Stomach smooth muscle (tissue), 2 donors: ENCODE measurements at regions not wholly inside any gene's neighbourhood (a gene's known extent, or its start where the extent isn't known, plus 50 kb on each side); places are given as distances from the start of the nearest gene placed in this dataset.

ENCODE experiments used
- H3K27ac ChIP-seq: one replicate; pipeline ENCODE4 v1.7.0; 2013; ENCODE audit warnings: mild to moderate bottlenecking, low read length, inconsistent platforms
- H3K27me3 ChIP-seq, 2 donors: one replicate each; pipeline ENCODE4 v1.7.0; 2013; ENCODE audit warnings: low read length in 2 of 2; ENCODE audit not compliant: insufficient read depth in 2 of 2, control insufficient read depth in 1 of 2
- H3K36me3 ChIP-seq, 2 donors: one replicate each; pipeline ENCODE4 v1.7.0; 2013; ENCODE audit warnings: low read length in 2 of 2; ENCODE audit not compliant: control insufficient read depth in 2 of 2, insufficient read depth in 2 of 2
- H3K4me1 ChIP-seq: one replicate; pipeline ENCODE4 v1.7.0; 2013; ENCODE audit warnings: low read length; ENCODE audit not compliant: control insufficient read depth, insufficient read depth
- H3K4me3 ChIP-seq, 2 donors: one replicate each; pipeline ENCODE4 v1.7.0; 2013; ENCODE audit warnings: low read length in 2 of 2
- H3K9ac ChIP-seq, 2 donors: one replicate each; pipeline ENCODE4 v1.7.0; 2013; ENCODE audit warnings: low read length in 2 of 2, mild to moderate bottlenecking in 1 of 2
- H3K9me3 ChIP-seq, 2 donors: one replicate each; pipeline ENCODE4 v1.7.0; 2013; ENCODE audit warnings: low read length in 2 of 2; ENCODE audit not compliant: control insufficient read depth in 2 of 2
- donor health status: healthy.
- donor health status: Pancreatic carcinoma.

- Histone ChIP-seq H3K4me1 (peaks cover 8% of the 10 kb centered on the region), H3K9ac (no peak overlapping the region), H3K9me3 (no peaks in the 10 kb centered on the region), H3K27ac (no peak overlapping the region), H3K27me3 (no peaks in the 10 kb centered on the region), H3K4me3 (no peak overlapping the region), H3K36me3 (no peaks in the 10 kb centered on the region)
Observed at GRCh38 chr1:81678779-81679178, 122.0 kb upstream of the ADGRL2 start.

GRCh38 chr1:81672766-81673165 is 128.0 kb upstream of the ADGRL2 start:
- Histone ChIP-seq H3K27ac (no peak overlapping the region), H3K4me3 (no peak overlapping the region), H3K4me1 (peaks cover 4% of the 10 kb centered on the region), H3K9ac (no peak overlapping the region), H3K27me3 (no peaks in the 10 kb centered on the region), H3K36me3 (no peaks in the 10 kb centered on the region), H3K9me3 (no peaks in the 10 kb centered on the region)

DNA sequence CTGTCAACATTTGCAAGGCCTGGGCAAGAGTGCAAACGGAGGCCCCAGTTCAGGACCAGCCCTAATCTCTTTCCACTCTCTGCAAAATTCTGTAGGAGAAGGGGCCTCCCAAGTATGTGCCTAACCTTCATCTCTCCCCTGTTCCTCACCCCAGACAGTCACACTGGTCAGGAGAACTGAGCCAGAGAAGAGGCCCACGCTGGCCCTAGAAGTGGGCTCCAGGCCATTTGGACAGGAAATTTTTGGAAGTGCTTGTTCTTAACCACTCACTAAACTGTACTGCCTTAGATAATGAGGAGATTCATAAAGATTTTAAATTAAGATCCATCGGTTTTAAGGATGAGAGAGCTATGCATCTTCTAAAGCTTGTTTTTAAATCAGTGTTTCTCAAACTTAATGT is 129.7 kb upstream of the ADGRL2 start:
- Histone ChIP-seq H3K4me1 (peaks cover 4% of the 10 kb centered on the region), H3K9me3 (no peaks in the 10 kb centered on the region), H3K36me3 (no peaks in the 10 kb centered on the region), H3K9ac (no peak overlapping the region), H3K4me3 (no peak overlapping the region), H3K27ac (no peak overlapping the region), H3K27me3 (no peaks in the 10 kb centered on the region)

GRCh38 chr1:81670286-81670685 is 130.4 kb upstream of the ADGRL2 start:
- Histone ChIP-seq H3K9me3 (no peaks in the 10 kb centered on the region), H3K27me3 (no peaks in the 10 kb centered on the region), H3K36me3 (no peaks in the 10 kb centered on the region), H3K4me1 (peaks cover 4% of the 10 kb centered on the region), H3K27ac (no peak overlapping the region), H3K9ac (no peak overlapping the region), H3K4me3 (no peak overlapping the region)

DNA sequence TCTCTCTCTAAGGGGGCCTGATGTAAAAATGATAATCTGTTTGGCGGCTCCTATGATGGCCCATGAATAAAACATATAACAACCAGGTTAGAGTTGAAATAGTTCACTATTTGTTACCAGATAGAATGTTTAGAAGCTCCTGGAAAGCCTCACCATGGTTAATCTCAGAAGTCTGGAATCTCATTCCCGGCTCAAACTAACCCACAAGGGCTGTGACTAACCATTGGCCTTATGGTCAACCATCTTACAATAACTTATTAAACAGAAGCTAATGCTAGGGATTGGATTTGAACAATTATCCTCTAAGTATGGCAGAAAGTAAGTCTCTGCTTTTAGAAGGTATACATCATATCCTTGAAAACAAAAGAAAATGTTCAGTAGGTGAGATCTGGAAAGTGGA is 134.1 kb upstream of the ADGRL2 start:
- H3K36me3 ChIP-seq: no peaks in the 10 kb centered on the region
- no peak overlapping the region for H3K4me3 ChIP-seq
- no peaks in the 10 kb centered on the region for H3K27me3 ChIP-seq
- no peaks in the 10 kb centered on the region for H3K9me3 ChIP-seq
- H3K4me1 ChIP-seq: peaks cover 4% of the 10 kb centered on the region
- H3K9ac ChIP-seq: no peak overlapping the region
- no peak overlapping the region for H3K27ac ChIP-seq

DNA sequence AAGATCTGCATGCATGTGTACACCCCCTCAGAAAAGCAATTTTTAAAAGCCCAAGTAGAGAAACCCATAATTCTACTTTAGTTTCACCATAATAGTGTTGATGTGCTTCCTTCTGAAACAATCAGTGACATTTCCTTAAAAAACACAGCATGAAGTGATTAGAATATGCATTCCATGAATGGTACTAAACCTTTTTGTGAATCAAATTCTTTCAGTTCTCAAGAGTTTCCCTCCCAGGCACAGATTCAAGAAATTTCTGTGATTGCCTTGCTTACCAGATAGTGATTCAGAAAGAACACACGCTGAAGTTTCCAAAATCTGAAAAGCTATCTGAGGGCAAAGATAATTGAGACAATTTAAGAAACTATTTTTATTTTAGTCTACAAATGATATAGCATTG is 136.4 kb upstream of the ADGRL2 start:
- no peaks in the 10 kb centered on the region for H3K27me3 ChIP-seq
- no peak overlapping the region for H3K9ac ChIP-seq
- H3K4me1 ChIP-seq: no peaks in the 10 kb centered on the region
- no peak overlapping the region for H3K4me3 ChIP-seq
- H3K9me3 ChIP-seq: no peaks in the 10 kb centered on the region
- H3K36me3 ChIP-seq: no peaks in the 10 kb centered on the region
- H3K27ac ChIP-seq: no peak overlapping the region

DNA sequence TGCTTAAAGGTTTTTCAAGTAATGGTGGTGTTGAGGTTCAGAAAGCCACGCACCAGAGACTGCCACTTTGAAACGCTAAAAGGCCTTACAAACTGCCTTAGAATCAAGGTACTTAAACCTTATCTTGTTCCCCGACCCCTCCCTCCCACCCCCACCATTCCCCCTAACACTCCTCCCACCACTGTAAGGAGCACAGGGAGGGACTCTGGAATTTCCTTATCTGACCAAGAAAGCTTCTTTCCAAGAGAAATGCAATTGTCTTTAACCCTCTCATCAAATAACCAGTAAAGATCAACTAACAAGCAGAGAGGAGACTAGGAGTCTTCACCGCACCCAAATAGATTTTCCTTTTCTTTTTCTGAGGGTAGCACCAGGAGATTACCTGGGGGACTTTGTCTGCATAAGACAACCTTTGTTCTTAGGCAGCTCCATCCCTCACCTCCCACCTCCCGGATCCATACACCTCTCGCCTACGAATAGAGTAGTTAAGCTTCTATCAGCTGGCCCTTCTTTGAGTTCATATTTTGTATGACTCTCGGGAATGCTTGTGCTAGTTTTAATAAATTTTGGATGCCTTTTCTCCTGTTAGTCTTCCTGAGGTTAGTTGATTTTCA is 137.7 kb upstream of the ADGRL2 start:
- Histone ChIP-seq H3K4me3 (no peak overlapping the region), H3K9ac (no peak overlapping the region), H3K36me3 (no peaks in the 10 kb centered on the region), H3K4me1 (no peaks in the 10 kb centered on the region), H3K27me3 (no peaks in the 10 kb centered on the region), H3K27ac (no peak overlapping the region), H3K9me3 (no peaks in the 10 kb centered on the region)

GRCh38 chr1:81660286-81660685 is 140.4 kb upstream of the ADGRL2 start:
- no peak overlapping the region for H3K9ac ChIP-seq
- H3K4me1 ChIP-seq: no peaks in the 10 kb centered on the region
- no peaks in the 10 kb centered on the region for H3K36me3 ChIP-seq
- no peak overlapping the region for H3K4me3 ChIP-seq
- no peaks in the 10 kb centered on the region for H3K9me3 ChIP-seq
- no peaks in the 10 kb centered on the region for H3K27me3 ChIP-seq
- no peak overlapping the region for H3K27ac ChIP-seq

- Histone ChIP-seq H3K4me1 (no peaks in the 10 kb centered on the region), H3K27ac (no peak overlapping the region), H3K36me3 (no peaks in the 10 kb centered on the region), H3K4me3 (no peak overlapping the region), H3K9me3 (no peaks in the 10 kb centered on the region), H3K27me3 (no peaks in the 10 kb centered on the region), H3K9ac (no peak overlapping the region)
Observed at GRCh38 chr1:81654657-81655056, 146.1 kb upstream of the ADGRL2 start.

DNA sequence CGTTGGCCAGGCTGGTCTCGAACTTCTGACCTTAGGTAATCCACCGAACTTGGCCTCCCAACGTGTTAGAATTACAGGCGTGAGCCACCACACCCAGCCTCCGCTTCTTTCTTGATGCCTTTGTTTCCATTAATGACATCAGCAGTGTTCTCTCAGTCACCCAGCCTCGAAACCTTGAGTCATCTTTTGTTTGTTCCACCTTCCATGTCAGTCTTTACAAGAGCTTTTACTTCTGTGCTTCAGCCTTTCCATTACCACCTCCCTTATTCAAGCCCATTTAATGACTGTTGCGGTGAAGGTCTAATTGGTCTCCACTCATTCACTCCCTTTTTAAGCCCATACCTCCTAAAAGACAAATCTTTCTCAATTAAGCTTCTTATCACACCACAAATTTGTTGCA is 146.6 kb upstream of the ADGRL2 start:
- no peaks in the 10 kb centered on the region for H3K36me3 ChIP-seq
- no peaks in the 10 kb centered on the region for H3K9me3 ChIP-seq
- no peaks in the 10 kb centered on the region for H3K27me3 ChIP-seq
- no peak overlapping the region for H3K9ac ChIP-seq
- H3K4me3 ChIP-seq: no peak overlapping the region
- H3K27ac ChIP-seq: no peak overlapping the region
- H3K4me1 ChIP-seq: no peaks in the 10 kb centered on the region

DNA sequence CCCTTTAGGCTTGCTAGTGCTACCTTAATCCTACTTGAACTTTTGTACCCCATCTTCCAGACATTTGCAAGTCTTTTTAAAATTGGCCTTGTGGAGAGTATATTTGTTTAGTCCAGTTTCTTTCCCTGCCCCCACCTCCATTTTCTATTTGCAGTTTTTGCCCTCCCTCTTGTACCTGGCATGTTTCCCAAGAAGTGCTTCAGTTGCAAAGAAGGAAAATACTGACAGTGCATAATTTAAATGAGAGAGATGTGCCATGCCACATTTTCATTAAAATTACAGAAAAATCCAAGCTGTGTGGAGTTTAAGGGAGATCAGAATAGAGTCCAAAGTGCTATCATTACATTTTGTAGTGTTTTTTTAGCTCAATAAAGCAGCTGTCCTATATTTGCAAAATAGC is 150.0 kb upstream of the ADGRL2 start:
- Histone ChIP-seq H3K9ac (no peak overlapping the region), H3K4me3 (no peak overlapping the region), H3K36me3 (no peaks in the 10 kb centered on the region), H3K9me3 (no peaks in the 10 kb centered on the region), H3K27ac (no peak overlapping the region), H3K4me1 (no peaks in the 10 kb centered on the region), H3K27me3 (no peaks in the 10 kb centered on the region)
